Common myeloid progenitor, CD34-positive (primary cell): ENCODE measurements at regions not wholly inside any gene's neighbourhood (a gene's known extent, or its start where the extent isn't known, plus 50 kb on each side); places are given as distances from the start of the nearest gene placed in this dataset.
A peak's percentile ranks its signal among the peaks of the same experiment; 100 is the strongest.
"Not testable (repeated sequence)": the region's sequence is repeated elsewhere in the genome, so short reads cannot be mapped to it uniquely, and the experiment has no call there.

Experiments
- CTCF ChIA-PET: fragments of 350-600 bp; sonication (Branson Sonifier 250); formaldehyde crosslinking; loops from one replicate; lab custom pipeline; 2021; ENCODE audit warnings: antibody characterized with exemption; lab: Charles Lee
- POLR2A ChIA-PET: fragments of 350-600 bp; sonication (Branson Sonifier 250); formaldehyde crosslinking; loops from one replicate; lab custom pipeline; 2021; ENCODE audit warnings: antibody characterized with exemption; lab: Charles Lee
- DNase-seq, 3 donors: peaks; one replicate each; pipeline versions ENCODE4 v3.0.0 to v3.0.0-alpha.2; 2013
- H3K27ac ChIP-seq, 2 experiments: 1 replicate in 1 of 2; 2 replicates in 1 of 2; pipeline ENCODE4 v1.7.0; 2013; ENCODE audit warnings: inconsistent platforms in 2 of 2, low read length in 2 of 2, mild to moderate bottlenecking in 2 of 2, low read depth in 1 of 2, moderate library complexity in 1 of 2; ENCODE audit not compliant: severe bottlenecking in 2 of 2, insufficient read depth in 1 of 2, poor library complexity in 1 of 2
- H3K27me3 ChIP-seq, 5 experiments: replicated peaks in 2 of 5; 1 replicate in 3 of 5; 2 replicates in 2 of 5; pipeline versions ENCODE4 v1.6.1 to v1.7.0; 2013; ENCODE audit warnings: low read length in 4 of 5, mild to moderate bottlenecking in 2 of 5, moderate library complexity in 2 of 5, inconsistent platforms in 1 of 5; ENCODE audit not compliant: insufficient read depth in 5 of 5, control insufficient read depth in 4 of 5
- H3K36me3 ChIP-seq, 4 experiments: 1 replicate in 2 of 4; 2 replicates in 2 of 4; pipeline versions ENCODE4 v1.6.1 to v1.7.0; 2013; ENCODE audit warnings: low read length in 3 of 4, control low read depth in 1 of 4, mild to moderate bottlenecking in 1 of 4; ENCODE audit not compliant: control insufficient read depth in 4 of 4, insufficient read depth in 4 of 4
- H3K4me1 ChIP-seq, 4 experiments: 1 replicate in 3 of 4; 2 replicates in 1 of 4; pipeline versions ENCODE4 v1.6.1 to v1.7.1; 2013; ENCODE audit warnings: low read length in 3 of 4, mild to moderate bottlenecking in 3 of 4, control low read depth in 1 of 4, inconsistent platforms in 1 of 4, moderate library complexity in 1 of 4; ENCODE audit not compliant: control insufficient read depth in 4 of 4, insufficient read depth in 4 of 4; ENCODE audit errors: control extremely low read depth in 1 of 4
- H3K4me3 ChIP-seq, 7 experiments: 1 replicate in 4 of 7; 2 replicates in 3 of 7; pipeline versions ENCODE4 v1.5.1 to v1.7.0; 2013; ENCODE audit warnings: mild to moderate bottlenecking in 7 of 7, low read length in 6 of 7, moderate library complexity in 6 of 7, inconsistent platforms in 2 of 7, low read depth in 2 of 7, control low read depth in 1 of 7; ENCODE audit not compliant: insufficient read depth in 4 of 7, control insufficient read depth in 1 of 7; ENCODE audit errors: extremely low read depth in 1 of 7
- H3K9me3 ChIP-seq, 5 experiments: 1 replicate in 4 of 5; 2 replicates in 1 of 5; pipeline versions ENCODE4 v1.6.1 to v1.7.1; 2013; ENCODE audit warnings: low read length in 4 of 5, mild to moderate bottlenecking in 2 of 5, inconsistent platforms in 1 of 5, low read depth in 1 of 5, moderate library complexity in 1 of 5; ENCODE audit not compliant: control insufficient read depth in 4 of 5, insufficient read depth in 2 of 5; ENCODE audit errors: control extremely low read depth in 1 of 5
- WGBS: methylation state at CpG from one replicate; pipeline ENCODE4 v1.1.5; 2013; ENCODE audit not compliant: insufficient coverage; 5-methylcytosine and 5-hydroxymethylcytosine counted together

DNA sequence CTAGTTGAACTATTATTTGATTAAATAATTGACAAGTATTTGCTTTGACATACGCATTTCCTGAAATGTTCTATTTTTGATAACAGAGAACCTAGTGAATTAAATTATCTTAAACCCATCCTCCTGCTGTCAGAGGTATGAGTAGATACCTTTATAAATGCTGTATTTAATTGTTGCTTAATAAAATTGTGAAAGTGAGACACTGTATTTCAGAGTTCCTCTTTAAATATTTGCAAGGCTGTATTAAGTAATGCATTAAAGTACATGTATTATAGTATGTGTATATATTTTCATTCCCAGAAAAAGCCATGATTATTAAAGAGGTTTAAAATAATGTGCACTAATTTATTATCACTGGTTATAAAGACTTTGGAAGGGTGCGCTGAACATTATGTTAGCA is 483.8 kb downstream of the TFAP2B start:
- ChIA-PET CTCF (no interaction called here), POLR2A (interaction anchor here (0.6 kb wide), 1 partner anchor 72 kb away, joined by 7 read pairs; no protein-coding TSS in a partner anchor)
- no peak overlapping the region for H3K27ac ChIP-seq
- H3K27me3 ChIP-seq: no peaks in the 10 kb centered on the region
- DNase-seq: no peak
- peaks cover 0 to 29% (median 7%) of the 10 kb centered on the region in 4 experiments for H3K4me1 ChIP-seq
- no peaks in the 10 kb centered on the region for H3K36me3 ChIP-seq
- no peaks in the 10 kb centered on the region for H3K9me3 ChIP-seq
- no CpG with 5 or more reads among the region's 2 CpGs for WGBS
- no peak overlapping the region for H3K4me3 ChIP-seq

DNA sequence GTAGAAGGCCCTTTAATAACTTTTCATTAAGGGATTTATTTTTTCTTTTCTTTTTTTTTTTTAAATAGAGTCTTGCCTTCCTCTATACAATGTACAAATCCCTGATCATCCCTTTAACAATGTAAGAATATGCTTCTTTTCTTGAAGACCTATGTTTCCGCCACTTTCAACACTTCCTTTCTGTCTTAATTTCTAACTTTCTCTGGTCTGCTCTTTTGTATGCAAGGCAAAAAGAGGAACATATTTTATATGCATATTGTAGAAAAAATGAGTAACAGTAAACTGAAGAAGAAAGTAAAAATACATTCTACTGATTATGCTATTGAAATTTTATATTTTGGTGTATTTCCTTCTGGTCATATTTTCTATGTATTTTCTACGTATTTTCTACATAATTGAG is 484.7 kb downstream of the TFAP2B start:
- ChIA-PET CTCF (no interaction called here), POLR2A (interaction anchor here (0.6 kb wide), 1 partner anchor 71 kb away, joined by 7 read pairs; no protein-coding TSS in a partner anchor)
- Histone ChIP-seq H3K27me3 (no peaks in the 10 kb centered on the region), H3K9me3 (no peaks in the 10 kb centered on the region), H3K36me3 (no peaks in the 10 kb centered on the region), H3K27ac (no peak overlapping the region), H3K4me3 (peak overlapping the region in 2 of 7 experiments; percentile 4 to 19), H3K4me1 (peaks cover 0 to 29% (median 7%) of the 10 kb centered on the region in 4 experiments)
- peak in 2 of 3 donors; percentile 50 to 59 for DNase-seq
- no CpG with 5 or more reads among the region's 2 CpGs for WGBS

DNA sequence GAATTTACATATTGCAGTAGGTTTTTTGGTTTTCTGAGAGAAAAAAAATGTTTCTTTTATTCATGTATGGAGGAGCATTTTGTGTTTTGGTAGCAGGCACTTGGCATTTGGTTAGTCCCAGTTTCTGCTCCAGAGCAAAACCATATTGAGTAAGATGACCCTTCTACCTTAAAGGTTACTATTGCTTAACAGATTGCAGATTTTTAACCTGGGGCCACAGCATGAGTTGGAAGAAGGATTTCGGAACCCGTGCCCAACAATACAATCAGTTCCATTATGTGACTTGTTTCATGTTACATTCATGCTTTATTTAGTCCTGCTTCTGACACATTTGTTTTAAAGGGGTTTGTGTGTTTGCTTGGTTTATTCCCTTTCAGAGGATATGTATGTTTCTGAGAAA is 496.3 kb downstream of the TFAP2B start:
- ChIA-PET POLR2A (no interaction called here), CTCF (no interaction called here)
- Histone ChIP-seq H3K36me3 (no peaks in the 10 kb centered on the region), H3K4me1 (no peaks in the 10 kb centered on the region), H3K4me3 (no peak overlapping the region), H3K9me3 (no peaks in the 10 kb centered on the region), H3K27me3 (no peaks in the 10 kb centered on the region), H3K27ac (no peak overlapping the region)
- no CpG with 5 or more reads among the region's 2 CpGs for WGBS
- DNase-seq: no peak

DNA sequence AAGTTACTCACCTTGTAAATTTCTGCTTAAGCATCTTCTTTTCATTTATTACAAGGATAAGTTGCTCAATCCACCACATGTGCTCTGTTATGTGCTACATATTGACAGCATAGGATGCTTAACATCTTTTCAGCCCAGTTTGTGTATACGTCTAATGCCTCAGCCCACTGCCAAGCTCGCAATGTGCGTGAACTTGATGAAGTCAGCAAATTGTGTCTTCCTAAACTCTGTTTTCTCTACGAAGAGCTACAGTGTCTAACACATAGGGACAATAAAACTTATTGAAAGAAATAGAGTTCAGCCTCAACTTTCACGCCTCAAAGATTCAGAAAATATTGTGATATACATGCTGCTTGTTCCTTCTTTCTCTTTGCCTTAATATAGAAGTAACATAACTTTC is 500.0 kb downstream of the TFAP2B start:
- no peak for DNase-seq
- WGBS: 70% methylated on average over 4 of the region's 5 CpGs
- Histone ChIP-seq H3K4me3 (no peak overlapping the region), H3K27ac (no peak overlapping the region), H3K9me3 (no peaks in the 10 kb centered on the region), H3K4me1 (no peaks in the 10 kb centered on the region), H3K36me3 (no peaks in the 10 kb centered on the region), H3K27me3 (no peaks in the 10 kb centered on the region)
- POLR2A ChIA-PET: no interaction called here
- CTCF ChIA-PET: no interaction called here

DNA sequence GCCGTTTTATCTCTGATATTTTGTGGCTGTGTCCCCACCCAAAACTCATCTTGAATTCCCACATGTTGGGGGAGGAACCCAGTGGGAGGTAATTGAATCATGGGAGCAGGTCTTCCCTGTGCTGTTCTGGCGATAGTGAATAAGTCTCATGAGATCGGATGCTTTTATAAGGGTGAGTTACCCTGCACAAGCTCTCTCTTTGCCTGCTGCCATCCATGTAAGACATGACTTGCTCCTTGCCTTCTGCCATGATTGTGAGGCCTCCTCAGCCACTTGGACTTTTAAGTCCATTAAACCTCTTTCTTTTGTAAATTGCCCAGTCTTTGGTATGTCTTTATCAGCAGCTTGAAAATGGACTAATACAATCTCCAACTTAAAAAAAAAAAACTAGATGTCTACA is 502.8 kb downstream of the TFAP2B start:
- H3K4me3 ChIP-seq, CTCF ChIA-PET, H3K36me3 ChIP-seq, H3K4me1 ChIP-seq, H3K9me3 ChIP-seq, H3K27ac ChIP-seq, DNase-seq, H3K27me3 ChIP-seq, POLR2A ChIA-PET: not testable (repeated sequence)
- WGBS: 95% methylated on average over 2 of the region's 3 CpGs

DNA sequence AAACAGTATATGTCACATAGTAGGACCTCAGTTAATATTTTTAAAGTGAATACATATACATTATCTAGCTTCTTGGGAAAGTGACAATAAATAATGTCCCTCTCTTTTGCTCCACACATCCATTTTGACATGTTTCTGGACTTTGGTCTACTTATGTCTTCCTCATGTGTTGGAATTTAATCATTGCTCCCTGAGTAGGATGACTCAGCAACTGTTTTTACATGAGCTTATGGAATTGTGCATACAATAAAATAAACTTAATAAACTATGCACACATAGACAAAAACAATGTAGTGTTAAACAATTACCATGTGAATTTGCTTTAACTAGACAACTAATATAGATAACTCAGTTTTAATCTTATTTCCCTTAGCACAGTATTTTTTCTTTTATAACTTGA is 503.8 kb downstream of the TFAP2B start:
- Histone ChIP-seq H3K4me3 (no peak overlapping the region), H3K4me1 (no peaks in the 10 kb centered on the region), H3K27ac (no peak overlapping the region), H3K36me3 (no peaks in the 10 kb centered on the region), H3K9me3 (no peaks in the 10 kb centered on the region), H3K27me3 (no peaks in the 10 kb centered on the region)
- DNase-seq: no peak
- CTCF ChIA-PET: interaction anchor here (0.8 kb wide), 1 partner anchor 507 kb away, joined by 3 read pairs; no protein-coding TSS in a partner anchor
- POLR2A ChIA-PET: no interaction called here

DNA sequence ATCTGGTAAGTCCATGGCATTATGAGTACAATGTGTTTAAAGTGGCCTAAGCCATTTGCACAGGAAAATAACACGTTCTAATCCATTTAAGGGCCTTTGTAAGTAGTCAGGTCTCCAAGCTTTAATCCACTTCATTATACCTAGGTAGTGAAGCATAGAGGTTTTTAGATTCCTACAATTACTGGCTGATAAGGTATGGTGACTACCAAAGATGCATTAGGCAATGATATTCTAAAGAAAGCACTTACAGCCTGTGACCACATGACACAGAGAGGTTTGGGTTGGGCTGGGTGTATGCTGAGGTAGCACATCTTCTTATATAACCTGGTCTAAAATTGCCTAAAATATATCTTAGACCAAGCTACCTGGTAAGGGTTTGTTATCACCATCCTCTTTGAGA is 504.4 kb downstream of the TFAP2B start:
- WGBS: no CpG with 5 or more reads among the region's 1 CpG
- no peaks in the 10 kb centered on the region for H3K4me1 ChIP-seq
- no peak overlapping the region for H3K4me3 ChIP-seq
- CTCF ChIA-PET: no interaction called here
- no peak overlapping the region for H3K27ac ChIP-seq
- DNase-seq: no peak
- H3K9me3 ChIP-seq: no peaks in the 10 kb centered on the region
- no peaks in the 10 kb centered on the region for H3K36me3 ChIP-seq
- POLR2A ChIA-PET: no interaction called here
- no peaks in the 10 kb centered on the region for H3K27me3 ChIP-seq
